ENCODE measurements at regions not wholly inside any gene's neighbourhood (a gene's known extent, or its start where the extent isn't known, plus 50 kb on each side); places are given as distances from the start of the nearest gene placed in this dataset.

DNA sequence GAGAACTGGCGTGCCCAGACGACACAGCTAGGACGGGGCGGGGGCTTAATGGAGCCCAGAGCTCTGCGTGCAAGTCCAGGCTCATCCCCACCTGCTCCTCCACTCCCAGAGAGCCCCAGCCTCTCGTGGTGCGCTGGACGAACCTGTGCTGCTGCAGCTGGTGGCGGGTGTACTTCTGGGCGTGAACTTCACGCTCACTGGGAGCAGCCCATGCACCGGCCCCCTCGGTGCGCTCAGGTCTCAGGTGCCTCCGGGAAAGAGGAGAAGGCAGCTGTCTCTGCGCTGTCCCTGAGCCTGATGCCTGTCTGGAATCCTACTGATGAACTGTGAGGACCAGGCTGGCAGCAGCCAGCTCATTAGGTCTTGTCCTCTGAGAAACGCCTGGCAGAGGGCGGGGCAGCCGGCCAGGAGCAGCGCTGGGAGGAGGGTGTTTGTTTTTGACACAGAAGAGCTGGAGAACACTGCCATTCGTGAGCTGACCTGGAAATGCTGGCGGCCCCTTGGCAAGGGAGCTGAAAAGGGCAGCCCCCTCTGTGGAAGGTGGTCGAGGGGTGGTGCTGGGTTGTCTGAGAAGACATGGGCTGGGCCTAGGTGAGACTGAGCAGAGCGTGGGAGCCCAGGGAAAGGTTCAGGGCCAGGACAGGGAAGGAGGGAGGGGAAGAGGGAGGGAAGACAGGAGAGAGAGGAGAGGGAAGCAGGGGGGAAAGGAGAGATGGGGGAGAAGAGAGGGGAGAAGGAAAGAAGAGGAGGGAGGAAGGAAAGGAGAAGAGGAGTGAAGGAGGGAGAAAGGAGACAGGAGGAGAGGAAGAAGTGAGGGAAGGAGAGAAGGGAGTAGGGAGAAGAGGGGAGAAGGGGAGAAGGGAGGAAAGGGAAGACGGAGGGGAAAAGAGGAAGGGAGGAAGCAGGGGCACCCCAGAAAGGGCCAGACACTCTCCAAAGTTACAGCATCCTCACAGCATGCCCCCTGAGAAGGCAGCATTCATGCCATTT is 53.5 kb upstream of the TNS3 start (continued):
- TF ChIP-seq MAFK (IDR thresholded peaks at IDR 0.05; ENCODE audit: low read depth, low read length) (no peak), SMC3 (IDR thresholded peaks at IDR 0.05; ENCODE audit: low read depth, low read length) (no peak)

- Histone ChIP-seq H3K18ac (ENCODE audit: low read depth, low read length) (peak overlapping the region; percentile 76; the same call in 1 of the 2 replicates), H2AK5ac (ENCODE audit: low read depth, low read length) (peak overlapping the region; percentile 59), H3K9me3 (ENCODE audit: control insufficient read depth, insufficient read depth, low read length) (no peaks in the 10 kb centered on the region), H3K4me3 (ENCODE audit: insufficient read depth, low read depth, low read length) (no peak overlapping the region), H3K27ac (ENCODE audit: insufficient read depth, low read length) (no peak overlapping the region), H4K8ac (ENCODE audit: low read depth in 2 of 2, low read length in 2 of 2) (peak overlapping the region in 1 of 2 experiments; percentile 16; a peak in 2 of 4 replicates), H4K20me1 (ENCODE audit: insufficient read depth, low read length) (no peaks in the 10 kb centered on the region), H3K9ac (ENCODE audit: low read depth, low read length) (no peak overlapping the region), H3K27me3 (ENCODE audit: control insufficient read depth, insufficient read depth, low read length) (no peaks in the 10 kb centered on the region), H3K4me2 (ENCODE audit: low read depth, low read length) (0 out of 2 replicates have a peak overlapping the region, but pooled peaks have one; percentile 12), H3K4me1 (ENCODE audit: control insufficient read depth, insufficient read depth, low read length) (peaks cover 18% of the 10 kb centered on the region), H3K36me3 (ENCODE audit: control insufficient read depth, insufficient read depth, low read length) (no peaks in the 10 kb centered on the region), H2BK15ac (ENCODE audit: low read depth, low read length) (peak overlapping the region; percentile 56; the same call in 1 of the 3 replicates), H2BK5ac (ENCODE audit: low read depth, low read length, poor library complexity, severe bottlenecking) (peak overlapping the region; percentile 61), H2AK9ac (replicated peaks; ENCODE audit: low read depth, low read length, poor library complexity) (no peak overlapping the region), H2BK120ac (ENCODE audit: low read depth, low read length) (peak overlapping the region; percentile 60), H4K91ac (ENCODE audit: insufficient read depth, low read depth, low read length) (peak overlapping the region; percentile 80), H4K5ac (ENCODE audit: low read depth, low read length) (peak overlapping the region; percentile 60; the same call in 1 of the 2 replicates), H3K14ac (replicated peaks; ENCODE audit: low read depth, low read length) (no peak overlapping the region), H2AFZ (replicated peaks; ENCODE audit: low read length, poor library complexity) (no peak overlapping the region), H3K56ac (ENCODE audit: extremely low read depth, insufficient read depth, low read length) (no peak overlapping the region), H3K79me1 (ENCODE audit: low read depth in 1 of 2, low read length in 2 of 2) (no peaks in the 10 kb centered on the region), H3K9me1 (ENCODE audit: insufficient read depth, low read length) (peaks cover 15% of the 10 kb centered on the region; the same call in 1 of the 2 replicates), H3K4ac (ENCODE audit: low read depth, low read length) (peak overlapping the region; percentile 65), H3K23ac (ENCODE audit: low read depth, low read length) (peak overlapping the region; percentile 20; the same call in 1 of the 2 replicates), H2BK20ac (ENCODE audit: low read depth, low read length) (peak overlapping the region; percentile 60)
- ChIA-PET POLR2A (ENCODE audit: unreplicated experiment) (interaction anchor here (1.8 kb wide), 1 partner anchor 24 kb away, joined by 5 read pairs; no protein-coding TSS in a partner anchor), CTCF (interaction anchor here (1.5 kb wide), 2 partner anchors 9 to 17 kb away, joined by 3 to 4 read pairs; no protein-coding TSS in a partner anchor)
- no TSS peak for BruUV-seq (replicated peaks)
- dilution Hi-C loops (cut with HindIII; ENCODE audit: low sequenced_read_pairs, unreplicated experiment): no loop called here
- DNase-seq (peak; percentile 78), ATAC-seq (ENCODE audit: low read depth) (peak; percentile 52)
- intact Hi-C loops (cut with micrococcal nuclease): no loop called here
- no CpG with 5 or more reads among the region's 2 CpGs for WGBS, 2 experiments (ENCODE audit: extremely low coverage in 2 of 2, insufficient read length in 1 of 2)
- in situ Hi-C loops (cut with MboI; ENCODE audit: low sequenced_read_pairs): no loop called here
- TF ChIP-seq CTCF (conservative IDR thresholded peaks at IDR 0.05; ENCODE audit: low read depth, low read length) (no peak), POLR2A (IDR thresholded peaks at IDR 0.05; ENCODE audit: low read depth, low read length) (no peak), RFX5 (IDR thresholded peaks at IDR 0.05; ENCODE audit: low read depth, low read length) (no peak), RAD21 (IDR thresholded peaks at IDR 0.05; ENCODE audit: low read length) (no peak), CEBPB (IDR thresholded peaks at IDR 0.05; ENCODE audit: low read depth, low read length) (peak; percentile 63; the same call in 1 of the 2 replicates), SMC3 (IDR thresholded peaks at IDR 0.05; ENCODE audit: low read depth, low read length) (no peak), FOS (IDR thresholded peaks at IDR 0.05; ENCODE audit: low read depth, low read length) (peak; percentile 65), RCOR1 (IDR thresholded peaks at IDR 0.05; ENCODE audit: insufficient replicate concordance, low read length) (no peak), CHD1 (IDR thresholded peaks at IDR 0.05; ENCODE audit: low read depth, low read length) (no peak), MXI1 (IDR thresholded peaks at IDR 0.05; ENCODE audit: borderline replicate concordance, low read depth, low read length) (no peak)
- TF ChIP-seq, protein P1, sequence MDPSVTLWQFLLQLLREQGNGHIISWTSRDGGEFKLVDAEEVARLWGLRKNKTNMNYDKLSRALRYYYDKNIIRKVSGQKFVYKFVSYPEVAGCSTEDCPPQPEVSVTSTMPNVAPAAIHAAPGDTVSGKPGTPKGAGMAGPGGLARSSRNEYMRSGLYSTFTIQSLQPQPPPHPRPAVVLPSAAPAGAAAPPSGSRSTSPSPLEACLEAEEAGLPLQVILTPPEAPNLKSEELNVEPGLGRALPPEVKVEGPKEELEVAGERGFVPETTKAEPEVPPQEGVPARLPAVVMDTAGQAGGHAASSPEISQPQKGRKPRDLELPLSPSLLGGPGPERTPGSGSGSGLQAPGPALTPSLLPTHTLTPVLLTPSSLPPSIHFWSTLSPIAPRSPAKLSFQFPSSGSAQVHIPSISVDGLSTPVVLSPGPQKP (IDR thresholded peaks at IDR 0.05; ENCODE audit: borderline replicate concordance, low read depth, low read length): no peak
Measured at GRCh38 chr7:47634273-47634672, 52.4 kb upstream of the TNS3 start.
